ENCODE measurements at regions not wholly inside any gene's neighbourhood (a gene's known extent, or its start where the extent isn't known, plus 50 kb on each side); places are given as distances from the start of the nearest gene placed in this dataset.

DNA sequence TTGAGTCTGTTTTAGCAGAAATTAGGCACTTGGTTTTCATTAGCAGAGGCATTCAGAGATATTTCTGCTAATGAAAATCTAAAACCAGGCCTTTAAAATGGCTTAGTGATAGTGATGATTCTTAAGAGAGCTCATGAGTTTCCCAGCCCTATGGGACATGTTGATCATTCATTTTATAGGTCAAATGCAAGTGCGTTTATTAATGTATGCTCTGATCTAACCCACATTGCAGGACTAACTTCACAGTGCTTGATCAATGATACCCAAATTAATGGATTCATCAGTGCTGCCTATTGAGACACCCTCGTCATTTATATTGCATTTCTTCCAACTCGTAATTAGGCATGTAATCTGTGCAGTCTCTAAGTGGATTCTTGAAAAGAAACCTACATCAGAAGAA is 54.7 kb upstream of the ETAA1 start:
- no peak for DNase-seq (ENCODE audit: low read depth, low spot score)
- BruUV-seq (replicated peaks), result no TSS peak
- Histone ChIP-seq H3K9me3 (ENCODE audit: control insufficient read depth, insufficient read depth, low read depth, low read length) (no peaks in the 10 kb centered on the region), H3K4me1 (ENCODE audit: control insufficient read depth, insufficient read depth, low read length) (no peaks in the 10 kb centered on the region), H3K27me3 (ENCODE audit: control insufficient read depth, insufficient read depth, low read length) (no peaks in the 10 kb centered on the region; the same call in 1 of the 2 replicates), H3K4me3 (ENCODE audit: low read depth in 2 of 2, low read length in 2 of 2) (no peak overlapping the region), H3K36me3 (ENCODE audit: control insufficient read depth, insufficient read depth, low read length) (no peaks in the 10 kb centered on the region), H3K27ac (ENCODE audit: low read length) (no peak overlapping the region)
- POLR2A ChIA-PET, result no interaction called here
- TF ChIP-seq POLR2AphosphoS5 (IDR thresholded peaks at IDR 0.05; ENCODE audit: low read depth, low read length) (no peak), TCF7L2 (IDR thresholded peaks at IDR 0.05; ENCODE audit: low read depth, low read length) (no peak), SIN3A (IDR thresholded peaks at IDR 0.05; ENCODE audit: borderline replicate concordance, insufficient read depth, low read depth, low read length) (no peak)
- TF ChIP-seq, protein P1, sequence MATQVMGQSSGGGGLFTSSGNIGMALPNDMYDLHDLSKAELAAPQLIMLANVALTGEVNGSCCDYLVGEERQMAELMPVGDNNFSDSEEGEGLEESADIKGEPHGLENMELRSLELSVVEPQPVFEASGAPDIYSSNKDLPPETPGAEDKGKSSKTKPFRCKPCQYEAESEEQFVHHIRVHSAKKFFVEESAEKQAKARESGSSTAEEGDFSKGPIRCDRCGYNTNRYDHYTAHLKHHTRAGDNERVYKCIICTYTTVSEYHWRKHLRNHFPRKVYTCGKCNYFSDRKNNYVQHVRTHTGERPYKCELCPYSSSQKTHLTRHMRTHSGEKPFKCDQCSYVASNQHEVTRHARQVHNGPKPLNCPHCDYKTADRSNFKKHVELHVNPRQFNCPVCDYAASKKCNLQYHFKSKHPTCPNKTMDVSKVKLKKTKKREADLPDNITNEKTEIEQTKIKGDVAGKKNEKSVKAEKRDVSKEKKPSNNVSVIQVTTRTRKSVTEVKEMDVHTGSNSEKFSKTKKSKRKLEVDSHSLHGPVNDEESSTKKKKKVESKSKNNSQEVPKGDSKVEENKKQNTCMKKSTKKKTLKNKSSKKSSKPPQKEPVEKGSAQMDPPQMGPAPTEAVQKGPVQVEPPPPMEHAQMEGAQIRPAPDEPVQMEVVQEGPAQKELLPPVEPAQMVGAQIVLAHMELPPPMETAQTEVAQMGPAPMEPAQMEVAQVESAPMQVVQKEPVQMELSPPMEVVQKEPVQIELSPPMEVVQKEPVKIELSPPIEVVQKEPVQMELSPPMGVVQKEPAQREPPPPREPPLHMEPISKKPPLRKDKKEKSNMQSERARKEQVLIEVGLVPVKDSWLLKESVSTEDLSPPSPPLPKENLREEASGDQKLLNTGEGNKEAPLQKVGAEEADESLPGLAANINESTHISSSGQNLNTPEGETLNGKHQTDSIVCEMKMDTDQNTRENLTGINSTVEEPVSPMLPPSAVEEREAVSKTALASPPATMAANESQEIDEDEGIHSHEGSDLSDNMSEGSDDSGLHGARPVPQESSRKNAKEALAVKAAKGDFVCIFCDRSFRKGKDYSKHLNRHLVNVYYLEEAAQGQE (IDR thresholded peaks at IDR 0.05; ENCODE audit: insufficient read depth in 1 of 2, low read depth in 2 of 2, low read length in 1 of 2), result no peak
- TF ChIP-seq, protein P2, sequence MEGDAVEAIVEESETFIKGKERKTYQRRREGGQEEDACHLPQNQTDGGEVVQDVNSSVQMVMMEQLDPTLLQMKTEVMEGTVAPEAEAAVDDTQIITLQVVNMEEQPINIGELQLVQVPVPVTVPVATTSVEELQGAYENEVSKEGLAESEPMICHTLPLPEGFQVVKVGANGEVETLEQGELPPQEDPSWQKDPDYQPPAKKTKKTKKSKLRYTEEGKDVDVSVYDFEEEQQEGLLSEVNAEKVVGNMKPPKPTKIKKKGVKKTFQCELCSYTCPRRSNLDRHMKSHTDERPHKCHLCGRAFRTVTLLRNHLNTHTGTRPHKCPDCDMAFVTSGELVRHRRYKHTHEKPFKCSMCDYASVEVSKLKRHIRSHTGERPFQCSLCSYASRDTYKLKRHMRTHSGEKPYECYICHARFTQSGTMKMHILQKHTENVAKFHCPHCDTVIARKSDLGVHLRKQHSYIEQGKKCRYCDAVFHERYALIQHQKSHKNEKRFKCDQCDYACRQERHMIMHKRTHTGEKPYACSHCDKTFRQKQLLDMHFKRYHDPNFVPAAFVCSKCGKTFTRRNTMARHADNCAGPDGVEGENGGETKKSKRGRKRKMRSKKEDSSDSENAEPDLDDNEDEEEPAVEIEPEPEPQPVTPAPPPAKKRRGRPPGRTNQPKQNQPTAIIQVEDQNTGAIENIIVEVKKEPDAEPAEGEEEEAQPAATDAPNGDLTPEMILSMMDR (IDR thresholded peaks at IDR 0.05), result no peak
- CTCF ChIA-PET, result no interaction called here
- ATAC-seq, result no peak
- intact Hi-C loops (cut with micrococcal nuclease; ENCODE audit: unreplicated experiment), result no loop called here
- in situ Hi-C loops (cut with HindIII; ENCODE audit: low pct_unique_long_range_greater_than_20kb, low sequenced_read_pairs), result no loop called here

GRCh38 chr2:67346718-67347407 is 50.3 kb upstream of the ETAA1 start:
- Histone ChIP-seq H3K27me3 (ENCODE audit: control insufficient read depth, insufficient read depth, low read length) (no peaks in the 10 kb centered on the region), H3K27ac (ENCODE audit: low read length) (no peak overlapping the region), H3K4me1 (ENCODE audit: control insufficient read depth, insufficient read depth, low read length) (no peaks in the 10 kb centered on the region), H3K36me3 (ENCODE audit: control insufficient read depth, insufficient read depth, low read length) (no peaks in the 10 kb centered on the region), H3K4me3 (ENCODE audit: low read depth in 2 of 2, low read length in 2 of 2) (no peak overlapping the region), H3K9me3 (ENCODE audit: control insufficient read depth, insufficient read depth, low read depth, low read length) (no peaks in the 10 kb centered on the region)
- ChIA-PET POLR2A (no interaction called here), CTCF (no interaction called here)
- no peak for DNase-seq (ENCODE audit: low read depth, low spot score)
- no peak for ATAC-seq
- no TSS peak for BruUV-seq (replicated peaks)
- TF ChIP-seq POLR2AphosphoS5 (IDR thresholded peaks at IDR 0.05; ENCODE audit: low read depth, low read length) (no peak), TCF7L2 (IDR thresholded peaks at IDR 0.05; ENCODE audit: low read depth, low read length) (no peak), SIN3A (IDR thresholded peaks at IDR 0.05; ENCODE audit: borderline replicate concordance, insufficient read depth, low read depth, low read length) (no peak)
- TF ChIP-seq, protein P2 (IDR thresholded peaks at IDR 0.05), result no peak
- TF ChIP-seq, protein P1 (IDR thresholded peaks at IDR 0.05; ENCODE audit: insufficient read depth in 1 of 2, low read depth in 2 of 2, low read length in 1 of 2), result no peak
- in situ Hi-C loops (cut with HindIII; ENCODE audit: low pct_unique_long_range_greater_than_20kb, low sequenced_read_pairs) (no loop called here), intact Hi-C loops (cut with micrococcal nuclease; ENCODE audit: unreplicated experiment) (no loop called here)
